SK-N-SH (cell line): ENCODE measurements at regions not wholly inside any gene's neighbourhood (a gene's known extent, or its start where the extent isn't known, plus 50 kb on each side); places are given as distances from the start of the nearest gene placed in this dataset.

ENCODE experiments used
- CTCF ChIP-seq: fragments of 200-600 bp; sonication (generic); IDR thresholded peaks from 2 replicates; pipeline ENCODE4 v1.6.1; 2017; ENCODE audit warnings: antibody characterized with exemption, mild to moderate bottlenecking, moderate library complexity
- EP300 ChIP-seq, 2 experiments: IDR thresholded peaks; 2 replicates each; pipeline versions ENCODE4 v1.4.0 to v1.6.1; 2012; ENCODE audit warnings: borderline replicate concordance in 1 of 2, low read depth in 1 of 2, low read length in 1 of 2
- EZH2phosphoT487 ChIP-seq: fragments of 200-600 bp; sonication (generic); IDR thresholded peaks from 2 replicates; pipeline ENCODE4 v1.6.1; 2017; ENCODE audit warnings: low read depth, mixed run types, mild to moderate bottlenecking, antibody characterized with exemption, moderate library complexity, borderline replicate concordance
- GATA2 ChIP-seq: sonication (generic); formaldehyde crosslinking; IDR thresholded peaks from 2 replicates; pipeline ENCODE4 v1.5.0; 2020; ENCODE audit warnings: mild to moderate bottlenecking, missing genetic modification reagents
- JUND ChIP-seq: IDR thresholded peaks from 2 replicates; pipeline ENCODE4 v1.4.0; 2012
- NFIC ChIP-seq: IDR thresholded peaks from 2 replicates; pipeline ENCODE4 v1.4.0; 2012; ENCODE audit warnings: borderline replicate concordance
- POLR2AphosphoS5 ChIP-seq: IDR thresholded peaks from 2 replicates; pipeline ENCODE4 v1.6.1; 2012; ENCODE audit warnings: low read depth, low read length
- RCOR1 ChIP-seq: fragments of 150-350 bp; IDR thresholded peaks from 2 replicates; pipeline ENCODE4 v1.6.1; 2017; ENCODE audit warnings: antibody characterized with exemption, low read length
- REST ChIP-seq: IDR thresholded peaks from 2 replicates; pipeline ENCODE4 v1.6.1; 2012; ENCODE audit warnings: mild to moderate bottlenecking, low read depth, low read length, moderate library complexity
- RFX5 ChIP-seq: IDR thresholded peaks from 2 replicates; pipeline ENCODE4 v1.6.1; 2012; ENCODE audit warnings: mild to moderate bottlenecking, improper control_type of control experiment, low read length
- SIN3A ChIP-seq: IDR thresholded peaks from 2 replicates; pipeline ENCODE4 v1.6.1; 2012; ENCODE audit warnings: low read depth, mild to moderate bottlenecking, low read length, moderate library complexity, borderline replicate concordance
- TAF1 ChIP-seq: IDR thresholded peaks from 2 replicates; pipeline ENCODE4 v1.6.1; 2012; ENCODE audit warnings: low read depth, mild to moderate bottlenecking, low read length, moderate library complexity, borderline replicate concordance
- TCF12 ChIP-seq: IDR thresholded peaks from 2 replicates; pipeline ENCODE4 v1.4.0; 2012

GRCh38 chr9:29001006-29001405 lies 1427.7 kb upstream of the C9orf72 start:
- TF ChIP-seq CTCF (no peak), JUND (no peak), POLR2AphosphoS5 (no peak), REST (no peak), NFIC (no peak), TCF12 (no peak), RFX5 (no peak), RCOR1 (no peak), GATA2 (CRISPR knock-in tag) (no peak), EZH2phosphoT487 (no peak), SIN3A (no peak), EP300 (IDR thresholded peaks at IDR 0.05; ENCODE audit: borderline replicate concordance in 1 of 2, low read depth in 1 of 2, low read length in 1 of 2) (no peak), TAF1 (no peak)
